HepG2 (cell line): ENCODE measurements at regions not wholly inside any gene's neighbourhood (a gene's known extent, or its start where the extent isn't known, plus 50 kb on each side); places are given as distances from the start of the nearest gene placed in this dataset.

Experiments used
- ATAC-seq: fragments of 200-7000 bp; cut with Tn5 transposase; 3 replicates; pipeline ENCODE4 v1.9.1; 2020; ENCODE audit warnings: mild to moderate bottlenecking, moderate library complexity
- BruUV-seq: library from RNA; stranded (reverse); fragments of 400-500 nt; replicated peaks from 2 replicates; lab custom pipeline; 2021; lab: Mats Ljungman, UMichigan
- CTCF ChIA-PET: fragments of 300-600 bp; formaldehyde crosslinking; extraction: SDS; loops from one replicate; lab custom pipeline; 2021; ENCODE audit warnings: low total read pairs, inconsistent platforms, low intra/inter-chr PET ratio; lab: Yijun Ruan, JAX
- POLR2A ChIA-PET: fragments of 350-600 bp; sonication (Branson Sonifier 250); formaldehyde crosslinking; loops from one replicate; lab custom pipeline; 2020; ENCODE audit warnings: antibody characterized with exemption, inconsistent platforms; lab: Yijun Ruan, JAX
- DNase-seq: peaks from one replicate; pipeline ENCODE4 v3.0.0-alpha.2; 2015; ENCODE audit warnings: low spot score
- FAIRE-seq: peaks from 3 replicates; lab custom pipeline; 2011; peaks lifted over from hg19 to GRCh38; lab: Jason Lieb, UNC
- H2AFZ ChIP-seq: one replicate; pipeline ENCODE4 v1.6.1; 2011; ENCODE audit warnings: low read length, inconsistent platforms
- H3K27ac ChIP-seq: fragments of 300-600 bp; 3 replicates; pipeline ENCODE4 v1.8.0; 2011; ENCODE audit warnings: mixed run types, mild to moderate bottlenecking, mixed read lengths, low read length, inconsistent platforms; ENCODE audit not compliant: insufficient read depth; ENCODE audit errors: extremely low read length
- H3K27me3 ChIP-seq, 2 experiments: fragments of 200-600 bp in 1 of 2; 2 replicates in 1 of 2; 3 replicates in 1 of 2; pipeline versions ENCODE4 v1.6.0 to v1.8.0; 2011; ENCODE audit warnings: low read length in 2 of 2, mild to moderate bottlenecking in 2 of 2, moderate library complexity in 2 of 2, inconsistent platforms in 1 of 2; ENCODE audit not compliant: insufficient read depth in 2 of 2, control insufficient read depth in 1 of 2
- H3K36me3 ChIP-seq, 2 experiments: fragments of 200-600 bp in 1 of 2; replicated peaks in 1 of 2; 2 replicates in 1 of 2; 3 replicates in 1 of 2; pipeline versions ENCODE4 v1.5.1 to v1.8.0; 2011; ENCODE audit warnings: low read length in 2 of 2, inconsistent platforms in 1 of 2; ENCODE audit not compliant: insufficient read depth in 2 of 2, control insufficient read depth in 1 of 2
- H3K4me1 ChIP-seq: 2 replicates; pipeline ENCODE4 v1.5.1; 2012; ENCODE audit warnings: low read length, inconsistent platforms; ENCODE audit not compliant: insufficient read depth
- H3K4me2 ChIP-seq: 2 replicates; pipeline ENCODE4 v1.6.0; 2011; ENCODE audit warnings: low read depth, low read length, inconsistent platforms
- H3K4me3 ChIP-seq, 3 experiments: fragments of 200-600 bp in 1 of 3; sonication (generic), shearing (Covaris generic) in 1 of 3; replicated peaks in 1 of 3; 2 replicates each; pipeline ENCODE4 v1.5.1; 2011 to 2016; ENCODE audit warnings: low read length in 3 of 3, inconsistent platforms in 2 of 3, low read depth in 2 of 3, mild to moderate bottlenecking in 2 of 3, control low read depth in 1 of 3, mixed read lengths in 1 of 3; ENCODE audit not compliant: insufficient read depth in 1 of 3
- H3K79me2 ChIP-seq: one replicate; pipeline ENCODE4 v1.6.1; 2011; ENCODE audit warnings: low read length, inconsistent platforms; ENCODE audit not compliant: insufficient read depth
- H3K9ac ChIP-seq: 2 replicates; pipeline ENCODE4 v1.6.0; 2011; ENCODE audit warnings: mild to moderate bottlenecking, low read depth, low read length, inconsistent platforms; ENCODE audit not compliant: insufficient read depth
- H3K9me3 ChIP-seq: 2 replicates; pipeline ENCODE4 v1.5.1; 2012; ENCODE audit warnings: mild to moderate bottlenecking, low read length
- H4K20me1 ChIP-seq: 2 replicates; pipeline ENCODE4 v1.6.0; 2011; ENCODE audit warnings: inconsistent platforms, mild to moderate bottlenecking, low read length, moderate library complexity; ENCODE audit not compliant: insufficient read depth
- AKAP8 ChIP-seq: sonication (generic); formaldehyde crosslinking; IDR thresholded peaks from 2 replicates; pipeline ENCODE4 v1.5.1; 2020; ENCODE audit warnings: mild to moderate bottlenecking, missing genetic modification reagents
- DDIT3 ChIP-seq: sonication (generic); formaldehyde crosslinking; IDR thresholded peaks from 2 replicates; pipeline ENCODE4 v1.4.0; 2020; ENCODE audit warnings: mild to moderate bottlenecking, missing genetic modification reagents
- HNF1A ChIP-seq, 2 experiments: sonication (generic) in 1 of 2; formaldehyde crosslinking in 1 of 2; IDR thresholded peaks; 2 replicates each; pipeline versions ENCODE4 v1.4.0 to v1.6.1; 2016 to 2020; ENCODE audit warnings: borderline replicate concordance in 1 of 2, low read depth in 1 of 2, mild to moderate bottlenecking in 1 of 2, missing genetic modification reagents in 1 of 2
- KAT2B ChIP-seq: fragments of 150-350 bp; IDR thresholded peaks from 2 replicates; pipeline ENCODE4 v1.6.1; 2014; ENCODE audit warnings: low read depth, low read length, borderline replicate concordance
- MXD1 ChIP-seq: sonication (generic); formaldehyde crosslinking; IDR thresholded peaks from 2 replicates; pipeline ENCODE4 v1.4.0; 2020; ENCODE audit warnings: mild to moderate bottlenecking, missing genetic modification reagents
- NCOA1 ChIP-seq: sonication (generic); formaldehyde crosslinking; IDR thresholded peaks from 2 replicates; pipeline ENCODE4 v1.9.0; 2021; ENCODE audit warnings: missing genetic modification reagents
- PAWR ChIP-seq: sonication (generic); formaldehyde crosslinking; IDR thresholded peaks from 2 replicates; pipeline ENCODE4 v1.4.0; 2020; ENCODE audit warnings: missing genetic modification reagents, mild to moderate bottlenecking, borderline replicate concordance
- POLR2G ChIP-seq: fragments of 200-400 bp; formaldehyde crosslinking; IDR thresholded peaks from 2 replicates; pipeline ENCODE4 v1.6.1; 2018; ENCODE audit warnings: mild to moderate bottlenecking, low read depth, low read length, moderate library complexity
- RAD21 ChIP-seq: fragments of 450-650 bp; formaldehyde crosslinking; IDR thresholded peaks from 2 replicates; pipeline ENCODE4 v1.5.0; 2020; ENCODE audit warnings: mild to moderate bottlenecking
- TBX2 ChIP-seq: sonication (generic); formaldehyde crosslinking; IDR thresholded peaks from 2 replicates; pipeline ENCODE4 v1.5.0; 2020; ENCODE audit warnings: missing genetic modification reagents, mild to moderate bottlenecking, borderline replicate concordance
- ZBTB8A ChIP-seq: sonication (generic); formaldehyde crosslinking; IDR thresholded peaks from 2 replicates; pipeline ENCODE4 v1.4.0; 2020; ENCODE audit warnings: mild to moderate bottlenecking, low read depth, missing genetic modification reagents, borderline replicate concordance
- ZNF556 ChIP-seq: sonication (generic); formaldehyde crosslinking; IDR thresholded peaks from 2 replicates; pipeline ENCODE4 v1.4.0; 2020; ENCODE audit warnings: mild to moderate bottlenecking, missing genetic modification reagents, borderline replicate concordance
- ZSCAN20 ChIP-seq: sonication (generic); formaldehyde crosslinking; IDR thresholded peaks from 2 replicates; pipeline ENCODE4 v1.4.0; 2020; ENCODE audit warnings: missing genetic modification reagents, mild to moderate bottlenecking, borderline replicate concordance
- WGBS: methylation state at CpG from one replicate; pipeline ENCODE4 v1.1.6; 2017; ENCODE audit warnings: low lambda C conversion rate; 5-methylcytosine and 5-hydroxymethylcytosine counted together
- in situ Hi-C: cut with HindIII; loops from 2 replicates; pipeline ENCODE4 v1.10.0; 2017; ENCODE audit warnings: low pct_unique_long_range_greater_than_20kb; ENCODE audit not compliant: extremely low pct_ligation_motif_present
- intact Hi-C: fragments of 100-400 bp; cut with micrococcal nuclease; formaldehyde crosslinking; loops from one replicate; pipeline ENCODE4 v1.10.0; 2022; ENCODE audit not compliant: unreplicated experiment

GRCh38 chr3:152608696-152609594 lies 226.0 kb upstream of the P2RY1 start:
- DNase-seq = no peak
- CTCF ChIA-PET = no interaction called here
- H3K27me3 ChIP-seq = no peaks in the 10 kb centered on the region
- TF ChIP-seq RAD21 (CRISPR knock-in tag) (no peak), ZNF556 (no peak), POLR2G (no peak), TBX2 (CRISPR knock-in tag) (no peak), KAT2B (no peak), ZBTB8A (CRISPR knock-in tag) (no peak), NCOA1 (no peak), MXD1 (CRISPR knock-in tag) (no peak), AKAP8 (CRISPR knock-in tag) (no peak), DDIT3 (CRISPR knock-in tag) (no peak), HNF1A (IDR thresholded peaks at IDR 0.05; ENCODE audit: low read depth) (no peak), HNF1A (CRISPR knock-in tag; IDR thresholded peaks at IDR 0.05; ENCODE audit: borderline replicate concordance) (no peak), ZSCAN20 (CRISPR knock-in tag) (no peak), PAWR (CRISPR knock-in tag) (no peak)
- H3K79me2 ChIP-seq = no peaks in the 10 kb centered on the region
- no peak overlapping the region for H3K4me2 ChIP-seq
- in situ Hi-C loops (no loop called here), intact Hi-C loops (no loop called here)
- ATAC-seq = no peak
- H2AFZ ChIP-seq = no peak overlapping the region
- no TSS peak for BruUV-seq
- H3K9me3 ChIP-seq = peaks cover 8% of the 10 kb centered on the region; the same call in 1 of the 2 replicates
- no peak overlapping the region for H3K4me3 ChIP-seq
- no peak for FAIRE-seq
- POLR2A ChIA-PET = no interaction called here
- H3K36me3 ChIP-seq = no peaks in the 10 kb centered on the region
- H3K4me1 ChIP-seq = no peaks in the 10 kb centered on the region
- H4K20me1 ChIP-seq = no peaks in the 10 kb centered on the region
- no peak overlapping the region for H3K27ac ChIP-seq
- WGBS = 33% methylated on average over 7 of the region's 8 CpGs
- no peak overlapping the region for H3K9ac ChIP-seq
